ENCODE measurements at regions not wholly inside any gene's neighbourhood (a gene's known extent, or its start where the extent isn't known, plus 50 kb on each side); places are given as distances from the start of the nearest gene placed in this dataset.

DNA sequence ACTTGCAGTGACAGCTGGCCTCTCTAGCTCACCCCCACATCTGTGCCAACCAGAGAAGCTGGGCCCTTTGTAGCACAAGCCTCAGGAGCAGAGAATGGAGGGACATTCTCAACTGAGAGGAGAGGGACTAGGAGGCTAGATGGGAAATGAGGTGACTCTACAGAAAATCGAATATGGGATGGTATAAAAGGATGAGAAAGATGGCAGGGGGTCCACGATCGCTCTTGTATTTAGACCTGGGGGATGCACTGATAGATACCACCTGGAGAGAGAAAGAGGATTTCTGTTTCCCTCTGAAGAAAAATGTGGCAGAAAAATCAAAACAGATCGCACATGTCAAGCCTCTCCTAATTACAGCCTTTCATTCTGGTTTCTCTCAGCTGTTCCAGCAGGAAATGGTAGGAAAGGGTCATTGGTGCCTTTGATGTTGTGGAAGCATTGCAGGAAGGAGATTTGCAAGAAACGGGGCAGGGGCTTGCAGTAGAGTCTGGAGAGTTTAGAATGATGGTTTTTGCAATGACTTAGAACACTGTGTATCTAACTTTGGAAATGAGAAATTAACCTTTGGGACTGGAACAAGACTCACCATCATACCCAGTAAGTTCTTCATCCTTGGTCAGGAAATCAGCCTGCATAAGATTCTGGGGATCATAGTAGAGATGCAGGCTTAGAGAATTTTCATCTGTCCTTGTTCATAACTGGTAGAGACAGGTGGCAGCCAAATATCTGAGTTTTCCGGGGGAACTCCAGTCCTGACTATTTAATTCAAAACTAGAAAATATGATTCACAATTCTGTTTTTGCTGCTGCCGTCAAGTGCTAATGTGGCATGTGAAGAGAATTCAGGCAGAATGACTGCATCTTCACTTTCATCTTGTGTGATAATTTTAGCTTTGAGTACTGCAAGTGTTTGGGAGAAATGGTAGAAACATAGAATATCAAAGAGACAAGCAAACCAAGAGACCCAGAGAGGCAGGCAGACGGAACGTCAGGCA, 98.8 kb downstream of the DAD1 start:
- no peak for DNase-seq (ENCODE audit: low read depth)
- peaks cover 4% of the 10 kb centered on the region for H3K27me3 ChIP-seq (ENCODE audit: control insufficient read depth, insufficient read depth, low read length)

DNA sequence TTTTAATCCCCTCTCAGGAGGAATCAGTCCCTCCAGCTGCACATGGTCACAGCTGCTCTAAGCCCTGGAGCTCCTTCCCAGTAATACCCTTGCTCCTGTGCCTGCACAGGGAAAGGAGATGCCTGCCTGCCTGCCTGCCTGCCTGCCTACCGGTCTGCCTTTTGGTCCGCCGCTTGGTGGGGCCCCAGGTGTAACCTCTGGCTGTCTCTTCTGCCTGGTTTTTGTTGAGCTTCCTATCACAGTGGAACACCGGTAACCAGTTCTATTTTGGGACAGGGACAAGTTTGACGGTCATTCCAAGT, 99.8 kb downstream of the DAD1 start:
- peaks cover 4% of the 10 kb centered on the region for H3K27me3 ChIP-seq (ENCODE audit: control insufficient read depth, insufficient read depth, low read length)
- FAIRE-seq (no peak), DNase-seq (ENCODE audit: low read depth) (no peak)
- TF ChIP-seq, protein P1, sequence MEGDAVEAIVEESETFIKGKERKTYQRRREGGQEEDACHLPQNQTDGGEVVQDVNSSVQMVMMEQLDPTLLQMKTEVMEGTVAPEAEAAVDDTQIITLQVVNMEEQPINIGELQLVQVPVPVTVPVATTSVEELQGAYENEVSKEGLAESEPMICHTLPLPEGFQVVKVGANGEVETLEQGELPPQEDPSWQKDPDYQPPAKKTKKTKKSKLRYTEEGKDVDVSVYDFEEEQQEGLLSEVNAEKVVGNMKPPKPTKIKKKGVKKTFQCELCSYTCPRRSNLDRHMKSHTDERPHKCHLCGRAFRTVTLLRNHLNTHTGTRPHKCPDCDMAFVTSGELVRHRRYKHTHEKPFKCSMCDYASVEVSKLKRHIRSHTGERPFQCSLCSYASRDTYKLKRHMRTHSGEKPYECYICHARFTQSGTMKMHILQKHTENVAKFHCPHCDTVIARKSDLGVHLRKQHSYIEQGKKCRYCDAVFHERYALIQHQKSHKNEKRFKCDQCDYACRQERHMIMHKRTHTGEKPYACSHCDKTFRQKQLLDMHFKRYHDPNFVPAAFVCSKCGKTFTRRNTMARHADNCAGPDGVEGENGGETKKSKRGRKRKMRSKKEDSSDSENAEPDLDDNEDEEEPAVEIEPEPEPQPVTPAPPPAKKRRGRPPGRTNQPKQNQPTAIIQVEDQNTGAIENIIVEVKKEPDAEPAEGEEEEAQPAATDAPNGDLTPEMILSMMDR (IDR thresholded peaks at IDR 0.05; ENCODE audit: insufficient read depth, low read length, severe bottlenecking): no peak
- no peaks in the 10 kb centered on the region for H3K36me3 ChIP-seq (ENCODE audit: control insufficient read depth, insufficient read depth, low read length)
- H3K4me3 ChIP-seq (ENCODE audit: low read depth, low read length): no peak overlapping the region

More for the DNA sequence above, 98.8 kb downstream of the DAD1 start:
- TF ChIP-seq, protein P1 (IDR thresholded peaks at IDR 0.05; ENCODE audit: insufficient read depth, low read length, severe bottlenecking): no peak
- no peak overlapping the region for H3K4me3 ChIP-seq (ENCODE audit: low read depth, low read length)
- H3K36me3 ChIP-seq (ENCODE audit: control insufficient read depth, insufficient read depth, low read length): no peaks in the 10 kb centered on the region
- no peak for FAIRE-seq

DNA sequence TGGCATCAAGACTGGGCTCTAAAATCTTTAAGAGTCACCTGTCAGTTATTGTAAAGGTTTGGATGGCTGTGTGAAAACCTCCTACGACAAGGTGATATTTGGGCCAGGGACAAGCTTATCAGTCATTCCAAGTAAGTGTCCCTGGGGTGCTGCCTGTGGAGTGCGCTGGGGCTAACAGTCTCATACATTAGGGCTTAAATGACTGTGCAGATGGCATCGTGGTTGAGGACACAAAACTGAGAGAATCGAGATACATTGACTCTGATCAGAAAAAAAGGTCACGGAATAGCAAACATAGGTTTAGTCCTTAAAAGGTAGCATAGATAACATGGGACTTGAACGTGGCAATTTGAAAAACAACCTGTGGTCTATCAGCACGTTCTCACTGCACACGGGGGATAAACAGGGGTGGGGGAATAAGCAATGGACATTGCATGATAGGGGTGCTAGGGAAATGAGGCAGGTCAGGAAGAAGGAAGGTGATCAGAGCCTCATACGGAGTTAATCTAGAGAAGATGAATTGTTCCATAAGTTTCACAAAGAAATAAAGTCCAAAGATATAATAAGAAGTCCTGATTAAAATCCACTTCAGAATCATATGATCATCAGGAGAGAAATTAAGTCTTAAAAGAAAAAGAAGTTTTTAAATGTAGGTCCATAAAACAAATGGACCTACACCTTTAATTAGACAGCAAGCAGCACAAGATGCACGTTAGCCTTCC, 100.3 kb downstream of the DAD1 start:
- Histone ChIP-seq H3K36me3 (ENCODE audit: control insufficient read depth, insufficient read depth, low read length) (no peaks in the 10 kb centered on the region), H3K4me3 (ENCODE audit: low read depth, low read length) (no peak overlapping the region), H3K27me3 (ENCODE audit: control insufficient read depth, insufficient read depth, low read length) (peaks cover 4% of the 10 kb centered on the region)
- DNase-seq (ENCODE audit: low read depth) (no peak), FAIRE-seq (no peak)
- TF ChIP-seq, protein P1 (IDR thresholded peaks at IDR 0.05; ENCODE audit: insufficient read depth, low read length, severe bottlenecking): no peak

DNA sequence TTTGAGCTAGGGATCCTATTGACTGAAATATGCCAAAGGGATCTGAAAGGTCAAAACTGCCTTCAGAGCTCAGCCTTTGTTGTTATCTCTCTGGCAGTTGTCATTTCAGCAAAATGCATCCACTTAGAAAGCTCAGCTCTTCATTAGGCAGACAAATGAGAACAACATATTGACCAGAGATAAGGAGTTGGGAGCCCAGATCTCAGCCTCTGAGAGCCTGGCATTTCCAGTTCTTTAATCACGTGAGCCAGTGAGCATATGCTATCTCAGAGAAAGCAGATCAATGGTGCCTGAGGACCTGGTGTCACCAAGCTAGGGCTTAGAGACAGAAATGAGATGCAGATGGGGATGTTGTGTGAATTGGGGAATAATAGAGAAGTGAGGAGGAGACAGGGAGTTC, 101.1 kb downstream of the DAD1 start:
- TF ChIP-seq, protein P1 (IDR thresholded peaks at IDR 0.05; ENCODE audit: insufficient read depth, low read length, severe bottlenecking): no peak
- no peak for FAIRE-seq
- no peak for DNase-seq (ENCODE audit: low read depth)
- Histone ChIP-seq H3K36me3 (ENCODE audit: control insufficient read depth, insufficient read depth, low read length) (no peaks in the 10 kb centered on the region), H3K4me3 (ENCODE audit: low read depth, low read length) (no peak overlapping the region), H3K27me3 (ENCODE audit: control insufficient read depth, insufficient read depth, low read length) (peaks cover 4% of the 10 kb centered on the region)

DNA sequence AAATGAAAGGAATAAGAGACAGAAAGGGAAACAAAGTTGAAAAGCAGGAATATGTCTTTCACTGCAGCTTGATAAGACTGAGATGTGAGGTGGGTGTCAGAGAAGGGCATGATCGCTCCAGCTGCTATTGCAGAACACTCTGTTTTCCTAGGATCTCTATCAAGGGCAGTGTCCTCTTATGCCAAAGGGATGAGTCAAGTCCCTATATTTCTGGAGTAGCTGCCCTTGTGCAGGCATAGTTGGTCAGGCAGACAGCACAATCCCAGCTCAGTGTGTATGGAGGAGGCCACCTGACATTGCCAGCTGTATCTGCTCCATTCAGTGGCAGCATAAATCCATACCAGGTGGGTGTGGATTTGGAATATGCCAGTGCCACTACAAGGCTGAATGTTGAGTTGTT, 101.6 kb downstream of the DAD1 start:
- DNase-seq (ENCODE audit: low read depth) (no peak), FAIRE-seq (no peak)
- TF ChIP-seq, protein P1 (IDR thresholded peaks at IDR 0.05; ENCODE audit: insufficient read depth, low read length, severe bottlenecking): no peak
- Histone ChIP-seq H3K27me3 (ENCODE audit: control insufficient read depth, insufficient read depth, low read length) (peaks cover 4% of the 10 kb centered on the region), H3K36me3 (ENCODE audit: control insufficient read depth, insufficient read depth, low read length) (no peaks in the 10 kb centered on the region), H3K4me3 (ENCODE audit: low read depth, low read length) (no peak overlapping the region)
